HCT116 (cell line): ENCODE measurements at regions not wholly inside any gene's neighbourhood (a gene's known extent, or its start where the extent isn't known, plus 50 kb on each side); places are given as distances from the start of the nearest gene placed in this dataset.

ENCODE experiments used
- ATAC-seq: fragments of 200-7000 bp; cut with Tn5 transposase; 2 replicates; pipeline ENCODE4 v1.9.1; 2020; ENCODE audit warnings: mild to moderate bottlenecking, moderate library complexity
- BruUV-seq: library from RNA; stranded (reverse); fragments of 400-500 nt; replicated peaks from 2 replicates; lab custom pipeline; 2021; lab: Mats Ljungman, UMichigan
- CTCF ChIA-PET: fragments of 300-600 bp; sonication (Branson Sonifier 250); formaldehyde crosslinking; loops from one replicate; lab custom pipeline; 2021; ENCODE audit warnings: antibody characterized with exemption; lab: Charles Lee
- POLR2A ChIA-PET: fragments of 300-600, 350-600 bp; sonication (Branson Sonifier 250); formaldehyde crosslinking; loops from one replicate; lab custom pipeline; 2021; ENCODE audit warnings: antibody characterized with exemption; lab: Charles Lee
- RAD21 ChIA-PET, 2 experiments: fragments of 300-600 bp; sonication (Branson Sonifier 250); formaldehyde crosslinking; loops; one replicate each; lab custom pipeline; 2023; ENCODE audit warnings: low total read pairs in 2 of 2; ENCODE audit not compliant: uncharacterized antibody in 2 of 2, unreplicated experiment in 2 of 2, low non-redundant PET in 1 of 2; lab: Charles Lee
- DNase-seq: peaks from one replicate; pipeline ENCODE4 v3.0.0-alpha.2; 2010; ENCODE audit warnings: low read depth, low spot score
- H2AFZ ChIP-seq: fragments of 200-600 bp; shearing (Covaris generic), sonication (generic); 2 replicates; pipeline ENCODE4 v1.6.1; 2017; ENCODE audit warnings: low read depth, mixed run types, mixed read lengths, antibody characterized with exemption, low read length; ENCODE audit not compliant: poor library complexity, severe bottlenecking
- H3K27ac ChIP-seq: 2 replicates; pipeline ENCODE4 v1.5.1; 2012; ENCODE audit warnings: low read depth, low read length
- H3K27me3 ChIP-seq: fragments of 200-600 bp; sonication (generic); 2 replicates; pipeline ENCODE4 v1.6.1; 2016; ENCODE audit warnings: mixed run types, low read length, mixed read lengths; ENCODE audit not compliant: insufficient read depth
- H3K36me3 ChIP-seq, 2 experiments: fragments of 200-500 bp in 1 of 2; fragments of 200-600 bp in 1 of 2; sonication (Bioruptor generic) in 1 of 2; sonication (generic) in 1 of 2; 2 replicates each; pipeline versions ENCODE4 v1.5.1 to v1.6.1; 2014 to 2016; ENCODE audit warnings: low read length in 2 of 2, inconsistent platforms in 1 of 2, mixed read lengths in 1 of 2, mixed run types in 1 of 2; ENCODE audit not compliant: insufficient read depth in 2 of 2, control insufficient read depth in 1 of 2
- H3K4me1 ChIP-seq, 2 experiments: fragments of 200-600 bp in 1 of 2; sonication (generic) in 1 of 2; 2 replicates each; pipeline versions ENCODE4 v1.5.1 to v1.6.1; 2012 to 2017; ENCODE audit warnings: low read length in 2 of 2, inconsistent platforms in 1 of 2, mild to moderate bottlenecking in 1 of 2, mixed read lengths in 1 of 2, mixed run types in 1 of 2, moderate library complexity in 1 of 2; ENCODE audit not compliant: insufficient read depth in 2 of 2, control insufficient read depth in 1 of 2
- H3K4me2 ChIP-seq: fragments of 200-600 bp; sonication (generic); 2 replicates; pipeline ENCODE4 v1.6.1; 2017; ENCODE audit warnings: mixed run types, low read length, mixed read lengths
- H3K4me3 ChIP-seq, 2 experiments: fragments of 200-600 bp in 1 of 2; sonication (generic) in 1 of 2; replicated peaks in 1 of 2; 2 replicates each; pipeline ENCODE4 v1.5.1; 2011 to 2016; ENCODE audit warnings: low read length in 2 of 2, control low read depth in 1 of 2, low read depth in 1 of 2, mild to moderate bottlenecking in 1 of 2, mixed read lengths in 1 of 2, mixed run types in 1 of 2
- H3K79me2 ChIP-seq: fragments of 200-600 bp; sonication (generic); 2 replicates; pipeline ENCODE4 v1.6.1; 2017; ENCODE audit warnings: mild to moderate bottlenecking, mixed run types, low read length, moderate library complexity, mixed read lengths; ENCODE audit not compliant: insufficient read depth
- H3K9ac ChIP-seq: fragments of 200-600 bp; sonication (generic); 2 replicates; pipeline ENCODE4 v1.6.1; 2016; ENCODE audit warnings: low read length, mixed read lengths
- H3K9me2 ChIP-seq: fragments of 200-600 bp; sonication (generic), shearing (Covaris generic); 2 replicates; pipeline ENCODE4 v1.6.1; 2017; ENCODE audit warnings: mixed run types, mild to moderate bottlenecking, moderate library complexity; ENCODE audit not compliant: insufficient read depth
- H3K9me3 ChIP-seq, 2 experiments: fragments of 200-500 bp in 1 of 2; fragments of 200-600 bp in 1 of 2; sonication (Bioruptor generic) in 1 of 2; sonication (generic) in 1 of 2; 2 replicates each; pipeline ENCODE4 v1.6.1; 2014 to 2017; ENCODE audit warnings: low read length in 2 of 2, mixed read lengths in 2 of 2, inconsistent platforms in 1 of 2, low read depth in 1 of 2, mild to moderate bottlenecking in 1 of 2, mixed run types in 1 of 2, moderate library complexity in 1 of 2; ENCODE audit not compliant: control insufficient read depth in 1 of 2, insufficient read depth in 1 of 2
- H4K20me1 ChIP-seq: fragments of 200-600 bp; sonication (generic), shearing (Covaris generic); 2 replicates; pipeline ENCODE4 v1.6.1; 2017; ENCODE audit warnings: mixed run types, mild to moderate bottlenecking, moderate library complexity; ENCODE audit not compliant: insufficient read depth
- CBX3 ChIP-seq: IDR thresholded peaks from 2 replicates; pipeline ENCODE4 v1.6.1; 2012; ENCODE audit warnings: low read depth
- CEBPB ChIP-seq: IDR thresholded peaks from 2 replicates; pipeline ENCODE4 v1.6.1; 2012; ENCODE audit warnings: low read depth
- CTCF ChIP-seq, 3 experiments: fragments of 200-600 bp in 1 of 3; sonication (generic) in 1 of 3; IDR thresholded peaks in 2 of 3; conservative IDR thresholded peaks in 1 of 3; 2 replicates each; pipeline ENCODE4 v1.5.1; 2012 to 2017; ENCODE audit warnings: low read depth in 2 of 3, low read length in 2 of 3, antibody characterized with exemption in 1 of 3, borderline replicate concordance in 1 of 3, control low read depth in 1 of 3, mild to moderate bottlenecking in 1 of 3, mixed read lengths in 1 of 3, mixed run types in 1 of 3, moderate library complexity in 1 of 3; ENCODE audit not compliant: insufficient read depth in 1 of 3
- EGR1 ChIP-seq: IDR thresholded peaks from 2 replicates; pipeline ENCODE4 v1.6.1; 2012; ENCODE audit warnings: low read depth
- ELF1 ChIP-seq: IDR thresholded peaks from 2 replicates; pipeline ENCODE4 v1.6.1; 2012; ENCODE audit warnings: low read depth, borderline replicate concordance
- EZH2 ChIP-seq: fragments of 200-600 bp; sonication (generic); IDR thresholded peaks from 2 replicates; pipeline ENCODE4 v1.6.1; 2017; ENCODE audit warnings: antibody characterized with exemption, mixed run types
- EZH2phosphoT487 ChIP-seq: fragments of 200-600 bp; IDR thresholded peaks from 2 replicates; pipeline ENCODE4 v1.6.1; 2018; ENCODE audit warnings: antibody characterized with exemption, borderline replicate concordance
- FOSL1 ChIP-seq: IDR thresholded peaks from 2 replicates; pipeline ENCODE4 v1.6.1; 2012; ENCODE audit warnings: low read depth
- JUND ChIP-seq: IDR thresholded peaks from 2 replicates; pipeline ENCODE4 v1.6.1; 2012
- MAX ChIP-seq: IDR thresholded peaks from 2 replicates; pipeline ENCODE4 v1.6.1; 2012
- POLR2AphosphoS5 ChIP-seq: IDR thresholded peaks from 2 replicates; pipeline ENCODE4 v1.6.1; 2011; ENCODE audit warnings: mild to moderate bottlenecking, low read depth, low read length, moderate library complexity
- RAD21 ChIP-seq: IDR thresholded peaks from 2 replicates; pipeline ENCODE4 v1.6.1; 2012; ENCODE audit warnings: low read depth, mild to moderate bottlenecking
- SIN3A ChIP-seq: IDR thresholded peaks from 2 replicates; pipeline ENCODE4 v1.6.1; 2012; ENCODE audit warnings: low read depth
- SP1 ChIP-seq: IDR thresholded peaks from 2 replicates; pipeline ENCODE4 v1.6.1; 2012; ENCODE audit warnings: low read depth
- SRF ChIP-seq: IDR thresholded peaks from 2 replicates; pipeline ENCODE4 v1.6.1; 2012; ENCODE audit warnings: low read depth
- TCF7L2 ChIP-seq: IDR thresholded peaks from 2 replicates; pipeline ENCODE4 v1.7.0; 2011; ENCODE audit warnings: borderline replicate concordance, inconsistent platforms; ENCODE audit not compliant: insufficient read depth, insufficient read length; ENCODE audit errors: extremely low read depth
- YY1 ChIP-seq: IDR thresholded peaks from 2 replicates; pipeline ENCODE4 v1.6.1; 2011; ENCODE audit warnings: low read length, low read depth, moderate library complexity, mild to moderate bottlenecking; ENCODE audit not compliant: insufficient replicate concordance; ENCODE audit errors: extremely low read depth
- ZNF274 ChIP-seq: fragments of 200-500 bp; sonication (Bioruptor generic); IDR thresholded peaks from 2 replicates; pipeline ENCODE4 v1.6.1; 2014; ENCODE audit warnings: mild to moderate bottlenecking, low read depth, low read length, inconsistent platforms
- intact Hi-C: fragments of 100-400 bp; cut with micrococcal nuclease; formaldehyde crosslinking; loops from 2 replicates; pipeline ENCODE4 v1.10.0; 2022
- TF ChIP-seq, protein P1 (sequence below): IDR thresholded peaks from 2 replicates; pipeline ENCODE4 v1.6.1; 2012

GRCh38 chr2:120435671-120436459 is 89.9 kb downstream of the INHBB start:
- no peaks in the 10 kb centered on the region for H3K79me2 ChIP-seq
- RAD21 ChIA-PET = no interaction called here
- no peaks in the 10 kb centered on the region for H3K27me3 ChIP-seq
- CTCF ChIA-PET = interaction anchor here (1.5 kb wide), 1 partner anchor 93 kb away, joined by 4 read pairs; no protein-coding TSS in a partner anchor
- no peaks in the 10 kb centered on the region for H3K9me2 ChIP-seq
- no peak overlapping the region for H3K4me2 ChIP-seq
- BruUV-seq = no TSS peak
- H3K4me3 ChIP-seq = no peak overlapping the region
- intact Hi-C loops = loop anchor here (2.0 to 10.0 kb wide), 2 partner anchors 91 to 239 kb away; partner anchors contain the start of gene INHBB
- POLR2A ChIA-PET = no interaction called here
- H3K36me3 ChIP-seq = no peaks in the 10 kb centered on the region
- TF ChIP-seq CEBPB = no peak
- no peak for TF ChIP-seq ZNF274
- no peak for TF ChIP-seq CBX3
- no peak for TF ChIP-seq YY1
- TF ChIP-seq SRF = no peak
- TF ChIP-seq MAX = no peak
- no peak for TF ChIP-seq EZH2
- no peak for TF ChIP-seq SP1
- no peak for TF ChIP-seq TCF7L2
- TF ChIP-seq CTCF (IDR thresholded peaks at IDR 0.05 in 2 of 3, conservative IDR thresholded peaks at IDR 0.05 in 1 of 3; ENCODE audit: borderline replicate concordance in 1 of 3, insufficient read depth in 1 of 3, low read depth in 2 of 3, low read length in 2 of 3) = no peak
- TF ChIP-seq, protein P1, sequence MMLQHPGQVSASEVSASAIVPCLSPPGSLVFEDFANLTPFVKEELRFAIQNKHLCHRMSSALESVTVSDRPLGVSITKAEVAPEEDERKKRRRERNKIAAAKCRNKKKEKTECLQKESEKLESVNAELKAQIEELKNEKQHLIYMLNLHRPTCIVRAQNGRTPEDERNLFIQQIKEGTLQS = no peak
- no peak for TF ChIP-seq RAD21
- TF ChIP-seq ELF1 = no peak
- no peak for TF ChIP-seq POLR2AphosphoS5
- no peak for TF ChIP-seq EZH2phosphoT487
- no peak for TF ChIP-seq EGR1
- no peak for TF ChIP-seq FOSL1
- TF ChIP-seq SIN3A = no peak
- no peak for TF ChIP-seq JUND
- H2AFZ ChIP-seq = no peak overlapping the region
- no peak overlapping the region for H3K9ac ChIP-seq
- no peak for ATAC-seq
- no peak overlapping the region for H3K27ac ChIP-seq
- peaks cover 0 to 10% of the 10 kb centered on the region in 2 experiments; a peak in 2 of 4 replicates for H3K4me1 ChIP-seq
- H3K9me3 ChIP-seq = no peaks in the 10 kb centered on the region
- no peaks in the 10 kb centered on the region for H4K20me1 ChIP-seq
- DNase-seq = no peak
